ENCODE measurements at regions not wholly inside any gene's neighbourhood (a gene's known extent, or its start where the extent isn't known, plus 50 kb on each side); places are given as distances from the start of the nearest gene placed in this dataset.

- Histone ChIP-seq H3K4me1 (ENCODE audit: insufficient read depth, low read length, poor library complexity, severe bottlenecking) (no peaks in the 10 kb centered on the region), H3K4me2 (ENCODE audit: low read depth, low read length, poor library complexity, severe bottlenecking) (no peak overlapping the region), H4K20me1 (ENCODE audit: insufficient read depth, low read length, poor library complexity, severe bottlenecking) (no peaks in the 10 kb centered on the region), H3K36me3 (ENCODE audit: insufficient read depth, low read length) (no peaks in the 10 kb centered on the region), H3K9me3 (ENCODE audit: insufficient read depth, low read depth, low read length) (no peaks in the 10 kb centered on the region), H3K4me3 (ENCODE audit: low read length, poor library complexity, severe bottlenecking) (no peak overlapping the region), H3K9me2 (replicated peaks; ENCODE audit: low read depth, low read length) (no peaks in the 10 kb centered on the region), H3K79me2 (ENCODE audit: insufficient read depth, low read length) (no peaks in the 10 kb centered on the region), H2AFZ (ENCODE audit: low read length) (no peak overlapping the region), H3K9ac (ENCODE audit: low read depth, low read length, poor library complexity, severe bottlenecking) (no peak overlapping the region), H3K27me3 (ENCODE audit: insufficient read depth, low read length, poor library complexity, severe bottlenecking) (no peaks in the 10 kb centered on the region), H3F3A (ENCODE audit: low read depth) (no peaks in the 10 kb centered on the region)
- no peak for TF ChIP-seq EZH2phosphoT487 (IDR thresholded peaks at IDR 0.05; ENCODE audit: borderline replicate concordance)
- TF ChIP-seq, protein P1, sequence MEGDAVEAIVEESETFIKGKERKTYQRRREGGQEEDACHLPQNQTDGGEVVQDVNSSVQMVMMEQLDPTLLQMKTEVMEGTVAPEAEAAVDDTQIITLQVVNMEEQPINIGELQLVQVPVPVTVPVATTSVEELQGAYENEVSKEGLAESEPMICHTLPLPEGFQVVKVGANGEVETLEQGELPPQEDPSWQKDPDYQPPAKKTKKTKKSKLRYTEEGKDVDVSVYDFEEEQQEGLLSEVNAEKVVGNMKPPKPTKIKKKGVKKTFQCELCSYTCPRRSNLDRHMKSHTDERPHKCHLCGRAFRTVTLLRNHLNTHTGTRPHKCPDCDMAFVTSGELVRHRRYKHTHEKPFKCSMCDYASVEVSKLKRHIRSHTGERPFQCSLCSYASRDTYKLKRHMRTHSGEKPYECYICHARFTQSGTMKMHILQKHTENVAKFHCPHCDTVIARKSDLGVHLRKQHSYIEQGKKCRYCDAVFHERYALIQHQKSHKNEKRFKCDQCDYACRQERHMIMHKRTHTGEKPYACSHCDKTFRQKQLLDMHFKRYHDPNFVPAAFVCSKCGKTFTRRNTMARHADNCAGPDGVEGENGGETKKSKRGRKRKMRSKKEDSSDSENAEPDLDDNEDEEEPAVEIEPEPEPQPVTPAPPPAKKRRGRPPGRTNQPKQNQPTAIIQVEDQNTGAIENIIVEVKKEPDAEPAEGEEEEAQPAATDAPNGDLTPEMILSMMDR (conservative IDR thresholded peaks at IDR 0.05; ENCODE audit: low read length) = no peak
These were observed 1050.7 kb downstream of the TLE4 start for GRCh38 chr9:80622508-80622907.

- no peaks in the 10 kb centered on the region for H3K9me3 ChIP-seq (ENCODE audit: insufficient read depth, low read depth, low read length)
- H3K4me3 ChIP-seq (ENCODE audit: low read length, poor library complexity, severe bottlenecking) = no peak overlapping the region
- H4K20me1 ChIP-seq (ENCODE audit: insufficient read depth, low read length, poor library complexity, severe bottlenecking) = no peaks in the 10 kb centered on the region
- H3K4me2 ChIP-seq (ENCODE audit: low read depth, low read length, poor library complexity, severe bottlenecking) = no peak overlapping the region
- H3K4me1 ChIP-seq (ENCODE audit: insufficient read depth, low read length, poor library complexity, severe bottlenecking) = no peaks in the 10 kb centered on the region
- no peaks in the 10 kb centered on the region for H3K36me3 ChIP-seq (ENCODE audit: insufficient read depth, low read length)
- H3K27me3 ChIP-seq (ENCODE audit: insufficient read depth, low read length, poor library complexity, severe bottlenecking) = no peaks in the 10 kb centered on the region
- H3K9me2 ChIP-seq (replicated peaks; ENCODE audit: low read depth, low read length) = no peaks in the 10 kb centered on the region
- H2AFZ ChIP-seq (ENCODE audit: low read length) = no peak overlapping the region
- no peaks in the 10 kb centered on the region for H3F3A ChIP-seq (ENCODE audit: low read depth)
- no peak overlapping the region for H3K9ac ChIP-seq (ENCODE audit: low read depth, low read length, poor library complexity, severe bottlenecking)
- no peak for TF ChIP-seq EZH2phosphoT487 (IDR thresholded peaks at IDR 0.05; ENCODE audit: borderline replicate concordance)
- TF ChIP-seq, protein P1 (conservative IDR thresholded peaks at IDR 0.05; ENCODE audit: low read length) = no peak
- no peaks in the 10 kb centered on the region for H3K79me2 ChIP-seq (ENCODE audit: insufficient read depth, low read length)
These were observed 1047.6 kb downstream of the TLE4 start for GRCh38 chr9:80619356-80619755.

DNA sequence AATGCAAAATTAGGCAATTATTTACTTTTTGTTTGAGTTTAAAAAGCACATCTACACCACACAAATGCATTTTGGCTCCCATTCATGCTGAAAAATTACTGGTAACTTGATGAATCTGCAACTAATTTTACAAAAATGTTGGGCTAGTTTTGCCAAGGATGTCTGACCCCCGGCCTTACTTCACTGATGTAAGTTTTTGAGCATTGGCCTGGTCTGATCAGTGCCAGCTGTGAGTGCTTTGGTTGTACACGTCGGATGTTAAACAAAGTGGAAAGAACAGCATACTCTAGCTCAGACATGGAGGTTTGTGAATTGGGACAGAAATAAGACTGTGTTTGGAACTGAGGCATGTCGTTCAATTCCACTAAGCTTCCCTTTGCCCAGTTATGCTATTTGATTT, 1044.2 kb downstream of the TLE4 start:
- Histone ChIP-seq H3K4me2 (ENCODE audit: low read depth, low read length, poor library complexity, severe bottlenecking) (no peak overlapping the region), H2AFZ (ENCODE audit: low read length) (no peak overlapping the region), H3F3A (ENCODE audit: low read depth) (no peaks in the 10 kb centered on the region), H3K9me2 (replicated peaks; ENCODE audit: low read depth, low read length) (no peaks in the 10 kb centered on the region), H4K20me1 (ENCODE audit: insufficient read depth, low read length, poor library complexity, severe bottlenecking) (no peaks in the 10 kb centered on the region), H3K9me3 (ENCODE audit: insufficient read depth, low read depth, low read length) (no peaks in the 10 kb centered on the region), H3K9ac (ENCODE audit: low read depth, low read length, poor library complexity, severe bottlenecking) (no peak overlapping the region), H3K4me3 (ENCODE audit: low read length, poor library complexity, severe bottlenecking) (no peak overlapping the region), H3K79me2 (ENCODE audit: insufficient read depth, low read length) (no peaks in the 10 kb centered on the region), H3K27me3 (ENCODE audit: insufficient read depth, low read length, poor library complexity, severe bottlenecking) (no peaks in the 10 kb centered on the region), H3K36me3 (ENCODE audit: insufficient read depth, low read length) (no peaks in the 10 kb centered on the region), H3K4me1 (ENCODE audit: insufficient read depth, low read length, poor library complexity, severe bottlenecking) (no peaks in the 10 kb centered on the region)
- TF ChIP-seq, protein P1 (conservative IDR thresholded peaks at IDR 0.05; ENCODE audit: low read length) = no peak
- TF ChIP-seq EZH2phosphoT487 (IDR thresholded peaks at IDR 0.05; ENCODE audit: borderline replicate concordance) = no peak

Data from Loucy (cell line).